Amniotic epithelial cell (primary cell): ENCODE measurements at regions not wholly inside any gene's neighbourhood (a gene's known extent, or its start where the extent isn't known, plus 50 kb on each side); places are given as distances from the start of the nearest gene placed in this dataset.

Experiments used
- DNase-seq: peaks from one replicate; pipeline ENCODE4 v3.0.0-alpha.2; 2010; ENCODE audit warnings: low read depth

- DNase-seq: no peak
Observed at GRCh38 chr5:82807021-82807420, 270.2 kb downstream of the TMEM167A start.

- DNase-seq: peak; percentile 23
Observed at GRCh38 chr5:82806513-82806912, 270.7 kb downstream of the TMEM167A start.

GRCh38 chr5:82804155-82804690 is 273.0 kb downstream of the TMEM167A start:
- no peak for DNase-seq

GRCh38 chr5:82802954-82803353 is 274.2 kb downstream of the TMEM167A start:
- no peak for DNase-seq

- DNase-seq: no peak
Observed at GRCh38 chr5:82800826-82801225, 276.4 kb downstream of the TMEM167A start.

GRCh38 chr5:82799361-82800077 is 277.7 kb downstream of the TMEM167A start:
- DNase-seq: no peak

- no peak for DNase-seq
Observed at GRCh38 chr5:82798676-82799075, 278.5 kb downstream of the TMEM167A start.

- DNase-seq: no peak
Observed at GRCh38 chr5:82796643-82797416, 280.4 kb downstream of the TMEM167A start.

GRCh38 chr5:82794876-82795275 is 282.3 kb downstream of the TMEM167A start:
- no peak for DNase-seq

- peak; percentile 38 for DNase-seq
Observed at GRCh38 chr5:82793808-82794419, 283.3 kb downstream of the TMEM167A start.

GRCh38 chr5:82792096-82792495 is 285.1 kb downstream of the TMEM167A start:
- DNase-seq: no peak

GRCh38 chr5:82789095-82789494 is 288.1 kb downstream of the TMEM167A start:
- DNase-seq: no peak

GRCh38 chr5:82786748-82787147 is 290.4 kb downstream of the TMEM167A start:
- DNase-seq: no peak

- DNase-seq: no peak
Observed at GRCh38 chr5:82785882-82786509, 291.2 kb downstream of the TMEM167A start.

GRCh38 chr5:82785456-82785855 is 291.7 kb downstream of the TMEM167A start:
- DNase-seq: no peak

- no peak for DNase-seq
Observed at GRCh38 chr5:82784521-82784920, 292.7 kb downstream of the TMEM167A start.

GRCh38 chr5:82777106-82777505 is 300.1 kb downstream of the TMEM167A start:
- no peak for DNase-seq

GRCh38 chr5:82772281-82772680 is 304.9 kb downstream of the TMEM167A start:
- no peak for DNase-seq

- no peak for DNase-seq
Observed at GRCh38 chr5:82766206-82766605, 311.0 kb downstream of the TMEM167A start.

GRCh38 chr5:82765765-82766164 is 311.4 kb downstream of the TMEM167A start:
- no peak for DNase-seq

- no peak for DNase-seq
Observed at GRCh38 chr5:82760856-82761255, 316.3 kb downstream of the TMEM167A start.

GRCh38 chr5:82758881-82759280 is 318.3 kb downstream of the TMEM167A start:
- no peak for DNase-seq
